Gastroesophageal sphincter (tissue), 4 donors: ENCODE measurements at regions not wholly inside any gene's neighbourhood (a gene's known extent, or its start where the extent isn't known, plus 50 kb on each side); places are given as distances from the start of the nearest gene placed in this dataset.

Experiments used
- ATAC-seq: fragments of 150-250 bp; one replicate; pipeline ENCODE4 v1.9.1; 2016; ENCODE audit warnings: mild to moderate bottlenecking, moderate library complexity
- H3K27ac ChIP-seq, 4 donors: fragments of 200-600 bp; sonication (generic) in 3 of 4; 1 replicate in 3 of 4; 2 replicates in 1 of 4; pipeline ENCODE4 v1.5.1; 2016 to 2019
- H3K27me3 ChIP-seq: fragments of 200-600 bp; sonication (generic); one replicate; pipeline ENCODE4 v1.5.1; 2019
- H3K36me3 ChIP-seq, 2 donors: fragments of 200-600 bp; sonication (generic); one replicate each; pipeline ENCODE4 v1.5.1; 2019; ENCODE audit warnings: control low read depth in 1 of 2
- H3K4me1 ChIP-seq, 3 donors: fragments of 200-600 bp; sonication (generic); 1 replicate in 2 of 3; 2 replicates in 1 of 3; pipeline ENCODE4 v1.5.1; 2016 to 2019; ENCODE audit warnings: control low read depth in 2 of 3
- H3K4me3 ChIP-seq, 2 donors: fragments of 200-600 bp; sonication (generic); one replicate each; pipeline ENCODE4 v1.5.1; 2019; ENCODE audit warnings: mild to moderate bottlenecking in 1 of 2, moderate library complexity in 1 of 2
- H3K9me3 ChIP-seq, 3 donors: fragments of 200-600 bp; sonication (generic); one replicate each; pipeline ENCODE4 v1.5.1; 2017 to 2019; ENCODE audit warnings: control low read depth in 2 of 3
- CTCF ChIP-seq, 4 experiments: fragments of 200-600 bp in 2 of 4; fragments of 450-650 bp in 2 of 4; sonication (generic) in 1 of 4; IDR thresholded peaks; one replicate each; pipeline ENCODE4 v1.5.1; 2017 to 2019; ENCODE audit warnings: antibody characterized with exemption in 4 of 4, mild to moderate bottlenecking in 2 of 4, moderate library complexity in 2 of 4
- EP300 ChIP-seq: sonication (generic); formaldehyde crosslinking; IDR thresholded peaks from one replicate; pipeline ENCODE4 v1.6.1; 2017; ENCODE audit warnings: antibody characterized with exemption, mild to moderate bottlenecking
- POLR2A ChIP-seq, 2 donors: fragments of 450-650 bp; IDR thresholded peaks; one replicate each; pipeline ENCODE4 v1.6.1; 2017; ENCODE audit warnings: antibody characterized with exemption in 2 of 2, mild to moderate bottlenecking in 2 of 2, moderate library complexity in 1 of 2
- POLR2AphosphoS5 ChIP-seq: sonication (generic); formaldehyde crosslinking; IDR thresholded peaks from one replicate; pipeline ENCODE4 v1.6.1; 2017; ENCODE audit warnings: antibody characterized with exemption
- WGBS, 2 donors: methylation state at CpG; one replicate each; pipeline ENCODE4 v1.1.5; 2018; ENCODE audit warnings: low coverage in 1 of 2; 5-methylcytosine and 5-hydroxymethylcytosine counted together

- no peaks in the 10 kb centered on the region for H3K4me1 ChIP-seq
- H3K9me3 ChIP-seq = no peaks in the 10 kb centered on the region
- WGBS, 2 donors = 0% methylated on average over 1 of the region's 1 CpG
- no peak overlapping the region for H3K27ac ChIP-seq
- H3K4me3 ChIP-seq = no peak overlapping the region
- ATAC-seq = no peak
- TF ChIP-seq POLR2A (IDR thresholded peaks at IDR 0.05) = no peak
- TF ChIP-seq EP300 = no peak
- TF ChIP-seq POLR2AphosphoS5 = no peak
- no peak for TF ChIP-seq CTCF (IDR thresholded peaks at IDR 0.05)
- no peaks in the 10 kb centered on the region for H3K27me3 ChIP-seq
- no peaks in the 10 kb centered on the region for H3K36me3 ChIP-seq
These were observed 314.8 kb upstream of the GRM3 start for GRCh38 chr7:86328801-86329433.

- ATAC-seq = no peak
- no peaks in the 10 kb centered on the region for H3K36me3 ChIP-seq
- no peak overlapping the region for H3K27ac ChIP-seq
- no peaks in the 10 kb centered on the region for H3K27me3 ChIP-seq
- TF ChIP-seq EP300 (no peak), POLR2A (IDR thresholded peaks at IDR 0.05) (no peak), CTCF (IDR thresholded peaks at IDR 0.05) (no peak), POLR2AphosphoS5 (no peak)
- no peaks in the 10 kb centered on the region for H3K4me1 ChIP-seq
- no peak overlapping the region for H3K4me3 ChIP-seq
- H3K9me3 ChIP-seq = no peaks in the 10 kb centered on the region
These were observed 316.9 kb upstream of the GRM3 start for GRCh38 chr7:86326847-86327246.

- TF ChIP-seq EP300 = no peak
- no peak for TF ChIP-seq POLR2AphosphoS5
- no peak for TF ChIP-seq POLR2A (IDR thresholded peaks at IDR 0.05)
- no peak for TF ChIP-seq CTCF (IDR thresholded peaks at IDR 0.05)
- H3K27ac ChIP-seq = no peak overlapping the region
- no peak overlapping the region for H3K4me3 ChIP-seq
- no peaks in the 10 kb centered on the region for H3K36me3 ChIP-seq
- H3K9me3 ChIP-seq = no peaks in the 10 kb centered on the region
- H3K27me3 ChIP-seq = no peaks in the 10 kb centered on the region
- no peak for ATAC-seq
- H3K4me1 ChIP-seq = no peaks in the 10 kb centered on the region
- WGBS, 2 donors = 71% methylated on average over 1 of the region's 1 CpG; no CpG with 5 or more reads in 1 of the 2 donors
These were observed 322.8 kb upstream of the GRM3 start for GRCh38 chr7:86320889-86321288.

GRCh38 chr7:86320341-86320740, 323.4 kb upstream of the GRM3 start:
- Histone ChIP-seq H3K4me3 (no peak overlapping the region), H3K36me3 (no peaks in the 10 kb centered on the region), H3K4me1 (no peaks in the 10 kb centered on the region), H3K9me3 (no peaks in the 10 kb centered on the region), H3K27me3 (no peaks in the 10 kb centered on the region), H3K27ac (no peak overlapping the region)
- ATAC-seq = no peak
- TF ChIP-seq POLR2AphosphoS5 (no peak), EP300 (no peak), POLR2A (IDR thresholded peaks at IDR 0.05) (no peak), CTCF (IDR thresholded peaks at IDR 0.05) (no peak)

GRCh38 chr7:86313842-86314241, 329.9 kb upstream of the GRM3 start:
- Histone ChIP-seq H3K4me1 (no peaks in the 10 kb centered on the region), H3K9me3 (no peaks in the 10 kb centered on the region), H3K4me3 (no peak overlapping the region), H3K27ac (no peak overlapping the region), H3K27me3 (no peaks in the 10 kb centered on the region), H3K36me3 (no peaks in the 10 kb centered on the region)
- ATAC-seq = no peak
- TF ChIP-seq POLR2A (IDR thresholded peaks at IDR 0.05) (no peak), EP300 (no peak), POLR2AphosphoS5 (no peak), CTCF (IDR thresholded peaks at IDR 0.05) (no peak)
- WGBS, 2 donors = 48 to 50% methylated on average over 2 of the region's 2 CpGs
